ENCODE measurements at regions not wholly inside any gene's neighbourhood (a gene's known extent, or its start where the extent isn't known, plus 50 kb on each side); places are given as distances from the start of the nearest gene placed in this dataset.
A peak's percentile ranks its signal among the peaks of the same experiment; 100 is the strongest.
"Not testable (repeated sequence)": the region's sequence is repeated elsewhere in the genome, so short reads cannot be mapped to it uniquely, and the experiment has no call there.

GRCh38 chr13:46498650-46499049 lies 54.3 kb upstream of the LRCH1 start:
- DNase-seq = no peak

DNA sequence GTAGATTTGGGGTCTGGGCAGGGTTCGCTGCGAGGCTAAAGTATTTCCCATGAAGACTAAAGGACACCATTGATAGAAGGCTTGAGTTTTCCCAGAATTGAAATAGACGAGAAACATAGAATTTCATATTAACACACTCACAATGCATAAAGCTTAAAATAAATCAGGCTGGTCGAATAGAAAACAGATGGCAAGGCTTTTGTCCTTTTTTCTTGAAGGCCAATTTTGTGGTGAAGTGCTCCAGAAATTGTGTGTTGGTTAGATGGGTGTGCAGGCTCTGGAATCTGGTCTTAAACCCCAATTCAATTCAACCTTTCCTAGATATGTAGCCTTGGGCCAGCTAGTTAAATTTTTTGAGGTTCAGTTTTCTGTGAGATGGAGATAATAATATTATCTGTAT lies 56.9 kb upstream of the LRCH1 start:
- DNase-seq = no peak

DNA sequence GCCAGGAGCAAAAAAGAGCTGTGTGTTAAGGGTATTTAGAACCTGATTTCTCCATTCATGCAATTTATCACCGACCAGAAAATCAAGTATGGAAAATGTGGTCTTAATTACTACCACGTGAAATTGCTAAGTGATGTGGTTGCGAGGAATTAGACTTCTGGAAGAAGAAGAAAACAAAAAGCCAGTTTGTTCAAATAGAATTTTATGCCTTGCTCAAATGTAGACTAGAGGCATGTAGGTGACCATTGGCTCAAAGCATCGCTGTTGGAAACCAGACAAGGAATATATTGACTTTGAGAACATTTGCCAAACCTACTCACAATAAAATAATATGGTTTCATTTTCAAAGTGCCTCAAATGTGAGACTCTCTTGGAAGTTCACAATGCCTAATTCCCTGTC lies 57.3 kb upstream of the LRCH1 start:
- no peak for DNase-seq

GRCh38 chr13:46495066-46495465 lies 57.9 kb upstream of the LRCH1 start:
- no peak for DNase-seq

DNA sequence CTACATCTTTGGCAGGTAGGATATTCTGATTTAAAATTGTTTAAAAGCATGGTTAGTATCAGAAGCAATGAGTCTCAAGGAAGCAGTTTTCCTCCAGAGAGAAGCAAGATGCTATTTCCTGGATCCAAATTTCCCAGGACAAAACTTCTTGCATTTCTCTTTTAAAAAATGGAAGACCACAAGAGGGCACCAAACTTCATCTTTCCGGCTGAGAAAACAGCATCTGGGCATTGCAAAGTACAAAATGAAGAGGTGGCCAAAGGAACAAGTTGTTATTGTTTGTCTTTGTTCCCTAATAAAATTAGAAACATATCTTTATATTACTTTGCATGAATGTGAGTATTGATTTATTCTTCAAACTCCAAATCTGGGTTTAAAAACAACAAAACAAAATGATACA lies 60.0 kb upstream of the LRCH1 start:
- peak; percentile 33 for DNase-seq

- no peak for DNase-seq
Measured at GRCh38 chr13:46491641-46492040, 61.3 kb upstream of the LRCH1 start.

DNA sequence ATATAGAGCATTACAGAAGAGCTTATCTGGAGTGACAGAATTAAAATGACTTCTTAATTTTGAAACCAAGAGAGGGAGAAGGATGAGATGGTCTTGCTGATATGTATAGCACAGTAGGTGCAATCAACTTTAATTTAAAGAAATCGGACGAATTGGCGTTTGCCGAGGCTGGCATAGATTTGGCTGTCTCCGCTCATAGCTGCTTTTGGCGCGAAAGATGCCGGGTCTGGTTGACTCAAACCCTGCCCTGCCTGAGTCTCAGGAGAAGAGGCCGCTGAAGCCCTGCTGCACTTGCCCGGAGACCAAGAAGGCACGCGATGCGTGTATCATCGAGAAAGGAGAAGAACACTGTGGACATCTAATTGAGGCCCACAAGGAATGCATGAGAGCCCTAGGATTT lies 62.3 kb upstream of the LRCH1 start:
- DNase-seq = not testable (repeated sequence)

GRCh38 chr13:46490129-46490528 lies 62.8 kb upstream of the LRCH1 start:
- no peak for DNase-seq

GRCh38 chr13:46489586-46490023 lies 63.4 kb upstream of the LRCH1 start:
- DNase-seq = no peak

GRCh38 chr13:46487748-46488147 lies 65.2 kb upstream of the LRCH1 start:
- no peak for DNase-seq

GRCh38 chr13:46486270-46486669 lies 66.7 kb upstream of the LRCH1 start:
- DNase-seq = no peak

GRCh38 chr13:46484561-46484960 lies 68.4 kb upstream of the LRCH1 start:
- no peak for DNase-seq

GRCh38 chr13:46481166-46481565 lies 71.8 kb upstream of the LRCH1 start:
- DNase-seq = no peak

- DNase-seq = no peak
Measured at GRCh38 chr13:46480131-46480530, 72.8 kb upstream of the LRCH1 start.

DNA sequence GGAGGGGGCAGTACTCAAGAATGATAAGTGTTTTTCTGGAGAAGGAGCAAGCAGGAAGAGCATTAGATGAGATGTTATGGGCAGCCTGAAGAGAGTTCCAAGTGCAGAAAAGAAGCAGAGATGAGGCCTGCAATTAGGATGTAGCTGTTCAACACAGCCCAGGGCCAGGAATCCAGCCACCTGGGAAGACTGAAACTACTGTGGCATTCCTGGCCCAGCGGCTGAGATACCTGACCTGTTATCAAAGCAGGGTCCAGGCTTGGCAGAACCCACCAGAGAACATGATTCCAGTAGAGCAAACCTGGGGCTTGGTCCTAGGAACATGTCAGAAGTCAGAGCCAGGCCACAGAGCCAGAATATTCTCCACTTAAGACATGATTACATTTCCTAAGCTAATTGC lies 73.3 kb upstream of the LRCH1 start:
- DNase-seq = no peak

GRCh38 chr13:46479283-46479682 lies 73.7 kb upstream of the LRCH1 start:
- no peak for DNase-seq

DNA sequence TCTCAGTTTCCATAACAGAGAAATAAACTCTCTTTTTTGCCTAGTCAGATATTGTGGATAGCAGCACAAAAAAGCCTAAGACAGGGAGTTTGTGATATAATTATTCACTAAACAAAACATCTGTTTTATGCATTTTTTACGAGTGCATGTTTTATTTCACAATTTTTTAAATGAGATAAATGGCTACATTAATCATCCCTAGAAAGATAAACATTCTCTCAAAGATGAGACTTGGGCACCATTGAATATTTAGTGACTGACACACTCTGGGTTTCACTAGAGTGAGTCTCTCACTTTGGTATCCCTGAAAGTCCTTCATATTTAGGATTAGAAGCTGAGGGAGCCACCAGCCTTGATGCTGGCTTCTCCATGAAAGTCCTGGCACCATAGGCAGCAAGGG lies 74.3 kb upstream of the LRCH1 start:
- DNase-seq = no peak

DNA sequence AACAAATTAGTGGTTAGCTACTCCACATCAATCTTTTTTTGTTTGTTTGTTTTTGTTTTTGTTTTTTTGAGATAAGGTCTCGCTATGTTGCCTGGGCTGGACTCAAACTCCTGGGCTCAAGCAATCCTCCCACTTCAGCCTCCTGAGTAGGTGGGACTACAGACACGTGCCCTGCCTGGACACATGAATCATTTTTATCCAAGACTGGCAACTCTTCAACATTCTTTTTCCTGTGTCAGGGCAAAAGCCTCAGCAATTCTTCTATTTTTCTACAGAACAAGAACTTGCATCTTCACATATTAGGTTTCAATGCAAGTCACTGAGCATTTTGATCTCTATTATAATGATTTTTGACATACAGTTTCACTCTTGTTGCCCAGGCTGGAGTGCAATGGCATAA lies 76.8 kb upstream of the LRCH1 start:
- no peak for DNase-seq

DNA sequence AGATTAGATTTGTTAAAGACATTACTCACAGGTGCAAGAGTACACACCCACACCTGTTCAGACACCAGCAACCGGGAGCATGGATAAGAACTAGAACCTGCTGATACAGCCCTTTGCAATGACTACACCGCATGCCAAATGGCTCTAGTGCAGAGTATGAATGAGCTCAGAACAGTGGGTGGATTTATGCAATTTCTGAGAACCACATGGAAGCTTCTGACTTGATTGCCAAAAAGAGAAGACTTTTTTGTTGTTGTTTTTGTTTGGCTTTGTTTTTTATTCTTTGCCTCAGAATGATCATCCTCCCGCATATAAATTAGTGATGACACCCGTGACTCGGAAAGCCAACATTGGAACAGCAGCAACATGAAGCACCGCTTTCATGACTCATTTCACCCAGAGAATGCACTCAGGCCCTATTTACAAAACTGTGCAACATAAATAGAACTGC lies 77.4 kb upstream of the LRCH1 start:
- no peak for DNase-seq

DNA sequence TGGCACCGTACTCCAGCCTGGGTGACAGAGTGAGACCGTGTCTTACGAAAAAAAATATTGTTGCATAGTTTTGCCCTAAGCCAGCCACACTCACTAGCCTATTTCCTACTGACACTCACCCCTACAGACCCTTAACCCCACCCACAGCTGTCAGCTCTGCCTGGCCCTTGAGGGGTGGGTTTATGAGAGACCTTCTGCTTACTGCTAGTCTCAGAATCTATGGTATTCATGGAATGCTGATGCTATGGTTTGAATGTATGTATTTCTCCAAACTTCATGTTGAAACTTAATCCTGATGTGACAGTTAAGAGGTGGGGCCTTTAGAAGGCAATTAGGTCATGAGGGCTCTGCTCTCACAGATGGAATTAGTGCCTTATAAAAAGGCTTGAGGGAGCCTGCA lies 79.2 kb upstream of the LRCH1 start:
- no peak for DNase-seq

DNA sequence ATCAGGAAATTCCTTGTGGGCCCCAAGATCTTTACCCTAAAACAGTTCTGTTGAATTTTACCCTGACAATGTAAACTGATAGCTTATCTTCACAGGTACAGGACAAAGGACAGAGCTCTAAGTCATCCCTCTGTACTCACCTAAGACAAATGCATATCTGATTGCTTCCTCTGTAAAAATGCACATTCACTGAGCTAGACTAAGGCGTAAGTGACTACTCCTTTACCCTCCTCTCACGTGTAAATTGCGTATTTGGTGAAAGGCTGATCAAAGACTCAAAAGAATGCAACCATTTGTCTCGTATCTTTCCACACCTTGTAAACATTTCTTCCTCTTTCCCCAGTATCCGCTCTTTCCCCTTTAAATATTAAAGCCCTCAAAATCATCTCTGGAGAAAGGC lies 80.6 kb upstream of the LRCH1 start:
- no peak for DNase-seq

- DNase-seq = not testable (repeated sequence)
Measured at GRCh38 chr13:46469699-46470098, 82.6 kb upstream of the RUBCNL start.

GRCh38 chr13:46468570-46469463 lies 81.8 kb upstream of the RUBCNL start:
- no peak for DNase-seq

- not testable (repeated sequence) for DNase-seq
Measured at GRCh38 chr13:46467694-46468093, 80.6 kb upstream of the RUBCNL start.

DNA sequence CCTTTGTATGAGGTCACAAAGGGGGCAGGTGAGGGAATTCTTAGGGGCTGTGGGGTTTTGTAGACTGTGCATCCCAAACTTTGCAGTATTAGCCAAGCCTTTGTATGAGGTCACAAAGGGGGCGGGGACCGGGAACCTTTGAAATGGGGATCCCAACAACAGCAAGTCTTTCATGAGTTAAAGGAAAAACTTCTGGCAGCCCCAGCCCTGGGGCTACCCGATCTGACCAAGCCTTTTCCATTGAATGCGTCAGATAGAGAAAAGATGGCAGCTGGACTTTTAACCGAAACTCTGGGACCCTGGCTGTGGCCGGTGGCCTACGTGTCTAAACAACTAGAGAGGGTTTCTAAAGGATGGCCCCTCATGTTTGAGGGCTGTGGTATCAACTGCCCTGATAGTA lies 79.0 kb upstream of the RUBCNL start:
- DNase-seq = not testable (repeated sequence)

Measured in CD4-positive, alpha-beta T cell treated with Interleukin-12 subunit alpha and Interleukin-12 subunit beta, for 1 hour (primary cell).